ENCODE measurements at regions not wholly inside any gene's neighbourhood (a gene's known extent, or its start where the extent isn't known, plus 50 kb on each side); places are given as distances from the start of the nearest gene placed in this dataset.
"Not testable (repeated sequence)": the region's sequence is repeated elsewhere in the genome, so short reads cannot be mapped to it uniquely, and the experiment has no call there.

- no peak for DNase-seq (ENCODE audit: low read depth in 2 of 2, low spot score in 1 of 2)
Measured at GRCh38 chr6:13874191-13874549, 50.6 kb upstream of the RNF182 start.

DNA sequence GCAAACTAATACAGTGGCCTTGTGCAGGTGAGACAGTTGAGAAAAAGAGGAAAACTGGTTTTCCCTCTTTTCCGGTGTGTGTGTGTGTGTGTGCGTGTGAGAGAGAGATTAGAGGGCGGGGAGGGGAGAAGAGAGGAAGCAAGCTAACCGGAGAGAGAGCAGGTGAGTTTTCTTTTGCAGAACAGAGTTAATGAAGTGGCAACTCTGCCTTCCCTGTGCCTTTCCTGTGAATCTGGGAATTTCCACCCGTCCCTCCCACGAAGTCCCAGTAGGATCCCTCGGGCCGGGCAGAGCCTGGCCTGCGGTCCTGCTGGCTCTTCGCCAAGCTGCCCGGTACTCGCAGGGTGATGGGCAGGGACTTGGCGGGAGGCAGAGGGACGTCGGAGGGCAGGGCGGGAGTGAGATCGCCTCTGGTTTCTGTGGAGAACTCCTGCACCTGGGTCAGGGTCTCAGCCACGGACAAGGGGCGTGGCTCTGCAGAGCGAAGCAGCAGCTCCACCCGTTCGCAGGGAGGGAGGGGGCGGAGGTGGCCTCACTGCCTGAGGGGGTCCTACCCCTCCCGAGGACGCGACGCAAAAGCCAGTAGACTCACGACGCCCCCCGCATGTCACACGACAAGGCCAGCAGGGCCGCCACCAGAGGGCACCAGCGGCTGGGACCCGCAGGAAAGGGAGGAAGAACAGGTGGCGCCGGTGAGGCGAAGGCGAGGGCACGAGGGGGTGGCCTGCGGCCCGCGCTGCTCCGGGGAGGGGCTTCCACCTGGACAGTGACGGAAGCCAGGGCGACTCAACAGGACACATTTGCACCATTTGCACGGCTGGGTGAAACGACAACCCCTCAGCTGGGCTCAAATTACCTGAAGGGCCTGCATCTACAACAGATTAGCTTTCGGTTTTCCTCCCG, 51.2 kb upstream of the RNF182 start:
- peak; percentile 42 to 57 for DNase-seq (ENCODE audit: low read depth in 2 of 2, low spot score in 1 of 2)

DNA sequence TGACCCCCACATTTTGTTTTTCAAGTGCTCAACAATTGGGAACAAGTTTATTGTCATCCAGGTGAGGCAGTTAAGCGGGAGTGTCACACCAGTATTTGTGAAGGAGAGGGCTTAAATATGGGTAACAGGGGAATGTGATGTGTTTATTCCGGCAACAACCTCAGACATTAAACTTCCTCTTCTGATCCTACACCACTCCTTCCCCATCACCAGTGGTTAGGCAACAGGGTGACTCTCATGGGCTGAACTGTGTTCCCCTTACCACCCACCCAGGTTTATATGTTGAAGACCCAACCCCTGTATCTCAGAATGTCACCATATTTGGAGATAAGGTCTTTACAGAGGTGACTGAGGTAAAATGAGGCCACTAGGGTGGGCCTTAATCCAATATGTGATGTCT, 52.1 kb upstream of the RNF182 start:
- DNase-seq (ENCODE audit: low read depth in 2 of 2, low spot score in 1 of 2), result no peak

- DNase-seq (ENCODE audit: low read depth in 2 of 2, low spot score in 1 of 2), result not testable (repeated sequence)
Measured at GRCh38 chr6:13872006-13872405, 52.7 kb upstream of the RNF182 start.

- no peak for DNase-seq (ENCODE audit: low read depth in 2 of 2, low spot score in 1 of 2)
Measured at GRCh38 chr6:13870214-13870830, 54.4 kb upstream of the RNF182 start.

- DNase-seq (ENCODE audit: low read depth in 2 of 2, low spot score in 1 of 2), result no peak
Measured at GRCh38 chr6:13868236-13868635, 53.9 kb upstream of the MCUR1 start.

- no peak for DNase-seq (ENCODE audit: low read depth in 2 of 2, low spot score in 1 of 2)
Measured at GRCh38 chr6:13866301-13866700, 51.9 kb upstream of the MCUR1 start.

GRCh38 chr6:13865141-13865540, 50.8 kb upstream of the MCUR1 start:
- DNase-seq (ENCODE audit: low read depth in 2 of 2, low spot score in 1 of 2), result no peak

DNA sequence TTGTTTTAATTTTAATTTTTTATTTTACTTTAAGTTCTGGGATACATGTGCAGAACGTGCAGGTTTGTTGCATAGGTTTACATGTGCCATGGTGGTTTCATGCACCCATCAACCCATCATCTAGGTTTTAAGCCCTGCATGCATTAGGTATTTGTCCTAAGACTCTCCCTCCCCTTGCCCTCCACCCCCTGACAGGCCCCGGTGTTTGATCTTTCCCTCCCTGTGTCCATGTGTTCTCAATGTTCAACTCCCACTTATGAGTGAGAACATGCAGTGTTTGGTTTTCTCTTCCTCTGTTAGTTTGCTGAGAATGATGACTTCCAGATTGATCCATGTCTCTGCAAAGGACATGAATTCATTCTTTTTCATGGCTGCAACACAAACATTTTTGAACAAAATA, 50.3 kb upstream of the MCUR1 start:
- not testable (repeated sequence) for DNase-seq (ENCODE audit: low read depth in 2 of 2, low spot score in 1 of 2)
